Uterus (tissue), 2 donors: ENCODE measurements at regions not wholly inside any gene's neighbourhood (a gene's known extent, or its start where the extent isn't known, plus 50 kb on each side); places are given as distances from the start of the nearest gene placed in this dataset.

Source experiments
- CTCF ChIP-seq, 4 experiments: fragments of 200-600 bp in 2 of 4; fragments of 450-650 bp in 2 of 4; sonication (generic) in 2 of 4; IDR thresholded peaks; one replicate each; pipeline ENCODE4 v1.5.1; 2016 to 2019; ENCODE audit warnings: antibody characterized with exemption in 4 of 4, mild to moderate bottlenecking in 2 of 4, moderate library complexity in 1 of 4
- POLR2A ChIP-seq, 2 donors: fragments of 450-650 bp; IDR thresholded peaks; one replicate each; pipeline ENCODE4 v1.6.1; 2016; ENCODE audit warnings: antibody characterized with exemption in 2 of 2, mild to moderate bottlenecking in 1 of 2, moderate library complexity in 1 of 2

GRCh38 chr15:67941648-67942310 is 101.9 kb upstream of the RNU6-1 start:
- TF ChIP-seq CTCF (IDR thresholded peaks at IDR 0.05): no peak
- TF ChIP-seq POLR2A (IDR thresholded peaks at IDR 0.05): no peak
